BLaER1 (cell line): ENCODE measurements at regions not wholly inside any gene's neighbourhood (a gene's known extent, or its start where the extent isn't known, plus 50 kb on each side); places are given as distances from the start of the nearest gene placed in this dataset.

Experiments
- H3K27ac ChIP-seq: shearing (Covaris generic); formaldehyde crosslinking; 2 replicates; pipeline ENCODE4 v1.8.1; 2022
- H3K27me3 ChIP-seq: shearing (Covaris generic); formaldehyde crosslinking; 2 replicates; pipeline ENCODE4 v1.8.1; 2022
- H3K36me3 ChIP-seq: shearing (Covaris generic); formaldehyde crosslinking; 2 replicates; pipeline ENCODE4 v1.8.1; 2022
- H3K4me1 ChIP-seq: shearing (Covaris generic); formaldehyde crosslinking; 2 replicates; pipeline ENCODE4 v1.8.1; 2022
- H3K4me2 ChIP-seq: shearing (Covaris generic); formaldehyde crosslinking; 2 replicates; pipeline ENCODE4 v1.8.1; 2022
- H3K4me3 ChIP-seq: shearing (Covaris generic); formaldehyde crosslinking; 2 replicates; pipeline ENCODE4 v1.8.1; 2022
- H3K9ac ChIP-seq: shearing (Covaris generic); formaldehyde crosslinking; 2 replicates; pipeline ENCODE4 v1.8.1; 2022
- H3K9me3 ChIP-seq: shearing (Covaris generic); formaldehyde crosslinking; 2 replicates; pipeline ENCODE4 v1.8.1; 2022
- H4K20me1 ChIP-seq: shearing (Covaris generic); formaldehyde crosslinking; 2 replicates; pipeline ENCODE4 v1.8.1; 2022
- Cebpa-rat ChIP-seq: shearing (Covaris generic); IDR thresholded peaks from 2 replicates; pipeline ENCODE4 v1.8.1; 2022

GRCh38 chr2:240214790-240215675 lies 74.6 kb upstream of the OTOS start:
- Histone ChIP-seq H3K9me3 (no peaks in the 10 kb centered on the region), H3K27me3 (no peaks in the 10 kb centered on the region), H3K4me1 (peaks cover 30% of the 10 kb centered on the region), H3K36me3 (no peaks in the 10 kb centered on the region), H3K27ac (no peak overlapping the region), H4K20me1 (no peaks in the 10 kb centered on the region), H3K4me3 (no peak overlapping the region), H3K4me2 (no peak overlapping the region), H3K9ac (no peak overlapping the region)
- TF ChIP-seq Cebpa-rat, result no peak

- no peaks in the 10 kb centered on the region for H4K20me1 ChIP-seq
- H3K4me2 ChIP-seq, result no peak overlapping the region
- H3K4me3 ChIP-seq, result no peak overlapping the region
- no peaks in the 10 kb centered on the region for H3K27me3 ChIP-seq
- no peaks in the 10 kb centered on the region for H3K9me3 ChIP-seq
- no peak overlapping the region for H3K9ac ChIP-seq
- no peak for TF ChIP-seq Cebpa-rat
- peaks cover 28% of the 10 kb centered on the region for H3K4me1 ChIP-seq
- H3K36me3 ChIP-seq, result no peaks in the 10 kb centered on the region
- peak overlapping the region; percentile 26; the same call in 1 of the 2 replicates for H3K27ac ChIP-seq
These were observed 75.2 kb upstream of the OTOS start for GRCh38 chr2:240215676-240216051.

GRCh38 chr2:240216167-240216566 lies 75.7 kb upstream of the OTOS start:
- Histone ChIP-seq H3K9ac (no peak overlapping the region), H3K27me3 (no peaks in the 10 kb centered on the region)

GRCh38 chr2:240217431-240218301 lies 77.2 kb upstream of the OTOS start:
- Histone ChIP-seq H4K20me1 (no peaks in the 10 kb centered on the region), H3K9ac (no peak overlapping the region), H3K27ac (no peak overlapping the region), H3K4me3 (no peak overlapping the region), H3K4me1 (peaks cover 8% of the 10 kb centered on the region), H3K36me3 (no peaks in the 10 kb centered on the region), H3K9me3 (no peaks in the 10 kb centered on the region), H3K4me2 (no peak overlapping the region), H3K27me3 (no peaks in the 10 kb centered on the region)
- TF ChIP-seq Cebpa-rat, result no peak

More at GRCh38 chr2:240216167-240216566, 75.7 kb upstream of the OTOS start:
- Histone ChIP-seq H3K4me1 (peaks cover 23% of the 10 kb centered on the region), H3K27ac (0 out of 2 replicates have a peak overlapping the region, but pooled peaks have one; percentile 26), H3K36me3 (no peaks in the 10 kb centered on the region), H3K9me3 (no peaks in the 10 kb centered on the region), H4K20me1 (no peaks in the 10 kb centered on the region), H3K4me2 (no peak overlapping the region), H3K4me3 (no peak overlapping the region)
- TF ChIP-seq Cebpa-rat, result no peak

- TF ChIP-seq Cebpa-rat, result no peak
- H3K9ac ChIP-seq, result no peak overlapping the region
- no peaks in the 10 kb centered on the region for H3K36me3 ChIP-seq
- H3K4me1 ChIP-seq, result no peaks in the 10 kb centered on the region
- H3K27me3 ChIP-seq, result no peaks in the 10 kb centered on the region
- H3K4me2 ChIP-seq, result no peak overlapping the region
- no peaks in the 10 kb centered on the region for H4K20me1 ChIP-seq
- H3K4me3 ChIP-seq, result no peak overlapping the region
- H3K9me3 ChIP-seq, result no peaks in the 10 kb centered on the region
- no peak overlapping the region for H3K27ac ChIP-seq
These were observed 78.9 kb upstream of the OTOS start for GRCh38 chr2:240219208-240219890.

GRCh38 chr2:240220371-240220770 lies 79.9 kb upstream of the OTOS start:
- H3K4me2 ChIP-seq, result no peak overlapping the region
- no peaks in the 10 kb centered on the region for H3K27me3 ChIP-seq
- no peak for TF ChIP-seq Cebpa-rat

GRCh38 chr2:240223631-240224030 lies 83.2 kb upstream of the OTOS start:
- Histone ChIP-seq H3K27ac (no peak overlapping the region), H4K20me1 (no peaks in the 10 kb centered on the region), H3K4me1 (peaks cover 11% of the 10 kb centered on the region; the same call in 1 of the 2 replicates), H3K36me3 (no peaks in the 10 kb centered on the region), H3K9ac (no peak overlapping the region), H3K27me3 (no peaks in the 10 kb centered on the region), H3K4me2 (no peak overlapping the region), H3K9me3 (peaks cover 10% of the 10 kb centered on the region), H3K4me3 (no peak overlapping the region)
- TF ChIP-seq Cebpa-rat, result no peak

More at GRCh38 chr2:240220371-240220770, 79.9 kb upstream of the OTOS start:
- Histone ChIP-seq H3K4me1 (no peaks in the 10 kb centered on the region), H3K4me3 (no peak overlapping the region), H3K9ac (no peak overlapping the region), H3K9me3 (no peaks in the 10 kb centered on the region), H4K20me1 (no peaks in the 10 kb centered on the region), H3K36me3 (no peaks in the 10 kb centered on the region), H3K27ac (no peak overlapping the region)

GRCh38 chr2:240224676-240225075 lies 84.2 kb upstream of the OTOS start:
- Histone ChIP-seq H3K4me2 (no peak overlapping the region), H3K9ac (no peak overlapping the region), H3K27me3 (no peaks in the 10 kb centered on the region), H3K4me1 (peaks cover 18% of the 10 kb centered on the region), H3K4me3 (no peak overlapping the region), H3K27ac (no peak overlapping the region), H3K9me3 (peaks cover 19% of the 10 kb centered on the region), H3K36me3 (no peaks in the 10 kb centered on the region), H4K20me1 (no peaks in the 10 kb centered on the region)
- no peak for TF ChIP-seq Cebpa-rat

GRCh38 chr2:240225131-240225530 lies 84.7 kb upstream of the OTOS start:
- TF ChIP-seq Cebpa-rat, result no peak
- H3K27ac ChIP-seq, result no peak overlapping the region
- no peaks in the 10 kb centered on the region for H3K36me3 ChIP-seq
- no peak overlapping the region for H3K4me2 ChIP-seq
- no peak overlapping the region for H3K9ac ChIP-seq
- no peak overlapping the region for H3K4me3 ChIP-seq
- no peaks in the 10 kb centered on the region for H3K27me3 ChIP-seq
- no peaks in the 10 kb centered on the region for H4K20me1 ChIP-seq
- peaks cover 23% of the 10 kb centered on the region for H3K4me1 ChIP-seq
- H3K9me3 ChIP-seq, result peaks cover 19% of the 10 kb centered on the region
